Amniotic epithelial cell (primary cell): ENCODE measurements at regions not wholly inside any gene's neighbourhood (a gene's known extent, or its start where the extent isn't known, plus 50 kb on each side); places are given as distances from the start of the nearest gene placed in this dataset.
A peak's percentile ranks its signal among the peaks of the same experiment; 100 is the strongest.

Experiments used
- DNase-seq: peaks from one replicate; pipeline ENCODE4 v3.0.0-alpha.2; 2010; ENCODE audit warnings: low read depth

GRCh38 chr3:107969994-107970819 is 120.6 kb downstream of the CD47 start:
- DNase-seq, result no peak

- DNase-seq, result no peak
Measured at GRCh38 chr3:107969525-107969924, 121.3 kb downstream of the CD47 start.

- DNase-seq, result no peak
Measured at GRCh38 chr3:107966276-107966675, 124.6 kb downstream of the CD47 start.

GRCh38 chr3:107965136-107965655 is 125.6 kb downstream of the CD47 start:
- peak; percentile 52 for DNase-seq

GRCh38 chr3:107963581-107963980 is 127.2 kb downstream of the CD47 start:
- DNase-seq, result no peak

GRCh38 chr3:107962946-107963345 is 127.9 kb downstream of the CD47 start:
- DNase-seq, result peak; percentile 68

- no peak for DNase-seq
Measured at GRCh38 chr3:107962037-107962436, 128.8 kb downstream of the CD47 start.

- peak; percentile 72 for DNase-seq
Measured at GRCh38 chr3:107959550-107960154, 131.2 kb downstream of the CD47 start.

GRCh38 chr3:107958146-107958545 is 132.7 kb downstream of the CD47 start:
- no peak for DNase-seq

- DNase-seq, result peak; percentile 77
Measured at GRCh38 chr3:107956991-107957900, 133.6 kb downstream of the CD47 start.

GRCh38 chr3:107954845-107955244 is 136.0 kb downstream of the CD47 start:
- DNase-seq, result no peak

GRCh38 chr3:107953722-107954121 is 137.1 kb downstream of the CD47 start:
- no peak for DNase-seq

GRCh38 chr3:107951126-107951525 is 139.7 kb downstream of the CD47 start:
- no peak for DNase-seq

GRCh38 chr3:107950417-107950816 is 140.4 kb downstream of the CD47 start:
- DNase-seq, result no peak

GRCh38 chr3:107949394-107949970 is 141.3 kb downstream of the CD47 start:
- DNase-seq, result no peak

GRCh38 chr3:107947203-107947602 is 143.6 kb downstream of the CD47 start:
- DNase-seq, result no peak

GRCh38 chr3:107946700-107947099 is 144.1 kb downstream of the CD47 start:
- DNase-seq, result no peak

GRCh38 chr3:107945417-107946094 is 145.3 kb downstream of the CD47 start:
- DNase-seq, result no peak

GRCh38 chr3:107943786-107944523 is 146.9 kb downstream of the CD47 start:
- DNase-seq, result peak; percentile 19

GRCh38 chr3:107942951-107943749 is 147.7 kb downstream of the CD47 start:
- DNase-seq, result no peak
